Loucy (cell line): ENCODE measurements at regions not wholly inside any gene's neighbourhood (a gene's known extent, or its start where the extent isn't known, plus 50 kb on each side); places are given as distances from the start of the nearest gene placed in this dataset.

Experiments
- H2AFZ ChIP-seq: fragments of 200-600 bp; sonication (generic); 2 replicates; pipeline ENCODE4 v1.6.0; 2016; ENCODE audit warnings: antibody characterized with exemption, mild to moderate bottlenecking, low read length, moderate library complexity
- H3F3A ChIP-seq: fragments of 200-600 bp; 2 replicates; pipeline ENCODE4 v1.6.0; 2016; ENCODE audit warnings: antibody characterized with exemption, low read depth, mild to moderate bottlenecking
- H3K27me3 ChIP-seq: fragments of 200-600 bp; sonication (generic); 2 replicates; pipeline ENCODE4 v1.6.1; 2014; ENCODE audit warnings: low read length, mild to moderate bottlenecking; ENCODE audit not compliant: insufficient read depth, poor library complexity, severe bottlenecking
- H3K36me3 ChIP-seq: fragments of 200-600 bp; sonication (generic); 2 replicates; pipeline ENCODE4 v1.6.1; 2016; ENCODE audit warnings: low read length; ENCODE audit not compliant: insufficient read depth
- H3K4me1 ChIP-seq: fragments of 200-600 bp; sonication (generic); 2 replicates; pipeline ENCODE4 v1.5.1; 2014; ENCODE audit warnings: low read length, mild to moderate bottlenecking; ENCODE audit not compliant: insufficient read depth, poor library complexity, severe bottlenecking
- H3K4me2 ChIP-seq: fragments of 200-600 bp; sonication (generic); 2 replicates; pipeline ENCODE4 v1.6.0; 2014; ENCODE audit warnings: antibody characterized with exemption, low read length, low read depth, mild to moderate bottlenecking; ENCODE audit not compliant: poor library complexity, severe bottlenecking
- H3K4me3 ChIP-seq: fragments of 200-600 bp; sonication (generic); 2 replicates; pipeline ENCODE4 v1.5.1; 2014; ENCODE audit warnings: low read length, mild to moderate bottlenecking, mixed read lengths; ENCODE audit not compliant: poor library complexity, severe bottlenecking
- H3K79me2 ChIP-seq: fragments of 200-600 bp; sonication (generic); 2 replicates; pipeline ENCODE4 v1.6.1; 2014; ENCODE audit warnings: low read length; ENCODE audit not compliant: insufficient read depth
- H3K9ac ChIP-seq: fragments of 200-600 bp; sonication (generic); 2 replicates; pipeline ENCODE4 v1.6.0; 2014; ENCODE audit warnings: mild to moderate bottlenecking, low read depth, low read length, moderate library complexity; ENCODE audit not compliant: poor library complexity, severe bottlenecking
- H3K9me2 ChIP-seq: fragments of 200-600 bp; sonication (generic); replicated peaks from 2 replicates; pipeline ENCODE4 v1.6.1; 2016; ENCODE audit warnings: low read depth, low read length, mixed read lengths
- H3K9me3 ChIP-seq: fragments of 200-600 bp; sonication (generic); 2 replicates; pipeline ENCODE4 v1.6.1; 2014; ENCODE audit warnings: mild to moderate bottlenecking, antibody characterized with exemption, low read length, low read depth; ENCODE audit not compliant: insufficient read depth
- H4K20me1 ChIP-seq: fragments of 200-600 bp; sonication (generic); 2 replicates; pipeline ENCODE4 v1.6.0; 2014; ENCODE audit warnings: antibody characterized with exemption, low read length, mild to moderate bottlenecking; ENCODE audit not compliant: insufficient read depth, poor library complexity, severe bottlenecking
- CTCF ChIP-seq: fragments of 200-600 bp; sonication (generic); conservative IDR thresholded peaks from 2 replicates; pipeline ENCODE4 v1.5.1; 2014; ENCODE audit warnings: mild to moderate bottlenecking, antibody characterized with exemption, low read length
- EZH2phosphoT487 ChIP-seq: fragments of 200-600 bp; IDR thresholded peaks from 2 replicates; pipeline ENCODE4 v1.6.1; 2018; ENCODE audit warnings: antibody characterized with exemption, mild to moderate bottlenecking, moderate library complexity, borderline replicate concordance

GRCh38 chr16:86978445-86979030 is 338.7 kb downstream of the C16orf95 start:
- Histone ChIP-seq H3K9me3 (no peaks in the 10 kb centered on the region), H3K9me2 (no peaks in the 10 kb centered on the region), H2AFZ (no peak overlapping the region), H3K9ac (no peak overlapping the region), H3F3A (no peaks in the 10 kb centered on the region), H3K36me3 (no peaks in the 10 kb centered on the region), H3K27me3 (no peaks in the 10 kb centered on the region), H4K20me1 (no peaks in the 10 kb centered on the region), H3K79me2 (no peaks in the 10 kb centered on the region), H3K4me2 (no peak overlapping the region), H3K4me1 (peaks cover 8% of the 10 kb centered on the region), H3K4me3 (no peak overlapping the region)
- TF ChIP-seq EZH2phosphoT487: no peak
- no peak for TF ChIP-seq CTCF

GRCh38 chr16:86979061-86979460 is 338.1 kb downstream of the C16orf95 start:
- Histone ChIP-seq H3K4me2 (no peak overlapping the region), H3K9me3 (no peaks in the 10 kb centered on the region), H3F3A (no peaks in the 10 kb centered on the region), H3K27me3 (no peaks in the 10 kb centered on the region), H3K9ac (no peak overlapping the region), H3K79me2 (no peaks in the 10 kb centered on the region), H3K4me1 (peaks cover 8% of the 10 kb centered on the region), H2AFZ (no peak overlapping the region), H4K20me1 (no peaks in the 10 kb centered on the region), H3K9me2 (no peaks in the 10 kb centered on the region), H3K36me3 (no peaks in the 10 kb centered on the region), H3K4me3 (no peak overlapping the region)
- no peak for TF ChIP-seq CTCF
- TF ChIP-seq EZH2phosphoT487: no peak

- Histone ChIP-seq H2AFZ (no peak overlapping the region), H3K9me2 (no peaks in the 10 kb centered on the region), H3K9me3 (no peaks in the 10 kb centered on the region), H4K20me1 (no peaks in the 10 kb centered on the region), H3K36me3 (no peaks in the 10 kb centered on the region), H3F3A (no peaks in the 10 kb centered on the region), H3K79me2 (no peaks in the 10 kb centered on the region), H3K27me3 (no peaks in the 10 kb centered on the region), H3K4me1 (peaks cover 8% of the 10 kb centered on the region), H3K4me3 (no peak overlapping the region), H3K4me2 (no peak overlapping the region), H3K9ac (no peak overlapping the region)
- no peak for TF ChIP-seq EZH2phosphoT487
- TF ChIP-seq CTCF: no peak
Observed at GRCh38 chr16:86979984-86980553, 337.1 kb downstream of the C16orf95 start.
